SU-DHL-6 (cell line): ENCODE measurements at regions not wholly inside any gene's neighbourhood (a gene's known extent, or its start where the extent isn't known, plus 50 kb on each side); places are given as distances from the start of the nearest gene placed in this dataset.

Experiments used
- H2AFZ ChIP-seq: fragments of 200-600 bp; sonication (generic); 2 replicates; pipeline ENCODE4 v1.6.1; 2014; ENCODE audit warnings: low read depth, mild to moderate bottlenecking, moderate library complexity, mixed read lengths, antibody characterized with exemption, low read length; ENCODE audit not compliant: severe bottlenecking
- H3F3A ChIP-seq: fragments of 200-600 bp; shearing (Covaris generic); 2 replicates; pipeline ENCODE4 v1.6.0; 2016; ENCODE audit warnings: antibody characterized with exemption, mild to moderate bottlenecking; ENCODE audit not compliant: insufficient read depth
- H3K27ac ChIP-seq: fragments of 200-600 bp; sonication (generic); 2 replicates; pipeline ENCODE4 v1.5.1; 2016; ENCODE audit warnings: low read depth, mild to moderate bottlenecking, low read length, moderate library complexity, mixed read lengths
- H3K27me3 ChIP-seq: fragments of 200-600 bp; sonication (generic), shearing (Covaris generic); 2 replicates; pipeline ENCODE4 v1.6.0; 2014; ENCODE audit warnings: mild to moderate bottlenecking, low read length
- H3K36me3 ChIP-seq: fragments of 200-600 bp; sonication (generic); 2 replicates; pipeline ENCODE4 v1.6.1; 2014; ENCODE audit warnings: mild to moderate bottlenecking, low read length, mixed read lengths
- H3K4me2 ChIP-seq: fragments of 300-600, 200-600 bp; shearing (Covaris generic), sonication (generic); 2 replicates; pipeline ENCODE4 v1.6.0; 2014; ENCODE audit warnings: low read length, low read depth, mild to moderate bottlenecking; ENCODE audit not compliant: poor library complexity, severe bottlenecking
- H3K4me3 ChIP-seq: fragments of 200-600 bp; sonication (generic); 2 replicates; pipeline ENCODE4 v1.5.1; 2014; ENCODE audit warnings: antibody characterized with exemption, low read length, mild to moderate bottlenecking, mixed read lengths; ENCODE audit not compliant: insufficient read depth, poor library complexity, severe bottlenecking
- H3K79me2 ChIP-seq: fragments of 200-600 bp; sonication (generic); 2 replicates; pipeline ENCODE4 v1.6.1; 2014; ENCODE audit warnings: mild to moderate bottlenecking, low read length, moderate library complexity; ENCODE audit not compliant: insufficient read depth
- H3K9ac ChIP-seq: fragments of 200-600 bp; sonication (generic); 2 replicates; pipeline ENCODE4 v1.7.0; 2014; ENCODE audit warnings: mild to moderate bottlenecking, low read length
- H3K9me2 ChIP-seq: fragments of 200-600 bp; sonication (generic); replicated peaks from 2 replicates; pipeline ENCODE4 v1.6.1; 2014; ENCODE audit warnings: low read length; ENCODE audit not compliant: insufficient read depth
- H3K9me3 ChIP-seq: fragments of 200-600 bp; sonication (generic); 2 replicates; pipeline ENCODE4 v1.6.1; 2014; ENCODE audit warnings: low read length, mixed read lengths; ENCODE audit not compliant: insufficient read depth
- H4K20me1 ChIP-seq: fragments of 200-600 bp; sonication (generic); 2 replicates; pipeline ENCODE4 v1.6.1; 2014; ENCODE audit warnings: low read depth, mild to moderate bottlenecking, antibody characterized with exemption, low read length, moderate library complexity, mixed read lengths
- CTCF ChIP-seq: fragments of 200-600 bp; sonication (generic); IDR thresholded peaks from one replicate; pipeline ENCODE4 v1.5.1; 2017; ENCODE audit warnings: antibody characterized with exemption, mild to moderate bottlenecking, low read length, moderate library complexity; ENCODE audit not compliant: insufficient read depth, poor library complexity, severe bottlenecking
- EZH2phosphoT487 ChIP-seq: fragments of 200-600 bp; sonication (generic), shearing (Covaris generic); conservative IDR thresholded peaks from 2 replicates; pipeline ENCODE4 v1.6.1; 2018; ENCODE audit warnings: mild to moderate bottlenecking, antibody characterized with exemption, low read length, moderate library complexity, mixed read lengths

DNA sequence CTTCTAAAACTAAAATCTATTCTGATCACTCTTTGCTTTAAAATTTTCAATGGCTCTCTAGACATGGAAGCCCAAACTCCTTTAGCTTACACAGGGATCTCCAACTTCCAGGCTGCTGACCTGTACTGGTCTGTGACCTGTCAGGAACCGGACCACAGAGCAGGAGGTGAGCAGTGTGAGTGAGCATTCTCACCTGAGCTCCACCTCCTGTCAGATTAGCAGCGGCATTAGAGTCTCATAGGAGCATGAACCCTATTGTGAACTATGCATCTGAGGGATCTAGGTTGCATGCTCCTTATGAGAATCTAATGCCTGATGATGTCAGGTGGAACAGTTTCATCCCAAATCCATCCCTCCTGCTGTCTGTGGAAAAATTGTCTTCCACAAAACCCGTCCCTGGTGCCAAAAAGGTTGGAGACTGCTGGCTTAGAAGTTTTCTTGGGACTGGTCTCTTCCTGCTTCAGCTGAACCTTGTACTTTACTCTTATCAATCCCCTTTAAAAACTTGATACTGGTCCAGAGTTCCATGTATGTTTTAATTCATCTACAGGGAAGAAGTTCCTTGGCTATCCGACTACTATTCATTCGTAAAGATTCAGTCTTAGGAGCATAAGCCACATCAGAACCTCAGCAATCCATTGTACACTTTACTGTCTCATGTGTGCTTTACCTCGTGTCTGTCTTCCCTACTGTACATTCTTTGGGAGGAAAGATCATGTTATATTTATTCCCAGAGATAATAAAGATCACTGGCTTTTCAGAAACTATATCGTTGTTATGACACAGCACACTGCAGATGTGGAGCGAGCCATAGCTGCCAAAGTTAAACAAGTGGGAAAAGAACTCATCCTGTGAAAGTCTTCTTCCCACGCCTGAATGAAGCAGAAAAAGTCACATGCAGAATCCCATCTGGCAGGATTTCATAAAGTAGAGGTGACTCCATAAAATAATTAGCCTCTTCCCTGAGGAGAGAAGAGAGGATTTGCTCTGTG, 183.8 kb downstream of the LRATD1 start:
- Histone ChIP-seq H3K9me2 (no peaks in the 10 kb centered on the region), H3K27ac (no peak overlapping the region)

GRCh38 chr2:14817848-14818247, 185.3 kb downstream of the LRATD1 start:
- Histone ChIP-seq H3K4me2 (no peak overlapping the region), H3K79me2 (no peaks in the 10 kb centered on the region), H3K4me3 (no peak overlapping the region), H3K9me3 (no peaks in the 10 kb centered on the region), H3K36me3 (no peaks in the 10 kb centered on the region), H3K27me3 (no peaks in the 10 kb centered on the region), H3F3A (no peaks in the 10 kb centered on the region), H2AFZ (no peak overlapping the region), H3K9ac (no peak overlapping the region), H3K27ac (no peak overlapping the region), H3K9me2 (no peaks in the 10 kb centered on the region), H4K20me1 (no peaks in the 10 kb centered on the region)
- no peak for TF ChIP-seq EZH2phosphoT487
- TF ChIP-seq CTCF, result no peak

More for the DNA sequence above, 183.8 kb downstream of the LRATD1 start:
- Histone ChIP-seq H3F3A (no peaks in the 10 kb centered on the region), H3K27me3 (no peaks in the 10 kb centered on the region), H4K20me1 (no peaks in the 10 kb centered on the region), H2AFZ (no peak overlapping the region), H3K4me2 (no peak overlapping the region), H3K9ac (no peak overlapping the region), H3K36me3 (no peaks in the 10 kb centered on the region), H3K9me3 (no peaks in the 10 kb centered on the region), H3K4me3 (no peak overlapping the region), H3K79me2 (no peaks in the 10 kb centered on the region)
- TF ChIP-seq CTCF, result no peak
- TF ChIP-seq EZH2phosphoT487, result no peak

GRCh38 chr2:14826518-14826917, 194.0 kb downstream of the LRATD1 start:
- Histone ChIP-seq H4K20me1 (no peaks in the 10 kb centered on the region), H3K9ac (no peak overlapping the region), H3K27ac (no peak overlapping the region), H3K9me2 (no peaks in the 10 kb centered on the region; the same call in 1 of the 2 replicates), H3K27me3 (no peaks in the 10 kb centered on the region), H3K4me3 (no peak overlapping the region), H3K79me2 (no peaks in the 10 kb centered on the region), H3K9me3 (no peaks in the 10 kb centered on the region), H2AFZ (no peak overlapping the region), H3K36me3 (no peaks in the 10 kb centered on the region), H3K4me2 (no peak overlapping the region), H3F3A (no peaks in the 10 kb centered on the region)
- TF ChIP-seq CTCF, result no peak
- TF ChIP-seq EZH2phosphoT487, result no peak
